Activated T-cell treated with anti-CD3 and anti-CD28 coated beads, Interleukin-2, amount 50 U/mL, for 24 hours (primary cell): ENCODE measurements at regions not wholly inside any gene's neighbourhood (a gene's known extent, or its start where the extent isn't known, plus 50 kb on each side); places are given as distances from the start of the nearest gene placed in this dataset.
A peak's percentile ranks its signal among the peaks of the same experiment; 100 is the strongest.
"Not testable (repeated sequence)": the region's sequence is repeated elsewhere in the genome, so short reads cannot be mapped to it uniquely, and the experiment has no call there.

Source experiments
- DNase-seq: peaks from one replicate; pipeline ENCODE4 v3.0.0-alpha.2; 2020
- H3K27ac Mint-ChIP-seq: 2 replicates; pipeline ENCODE4 v1.8.0; 2020; ENCODE audit warnings: mild to moderate bottlenecking, mixed read lengths
- H3K27me3 Mint-ChIP-seq: 2 replicates; pipeline ENCODE4 v1.8.0; 2020; ENCODE audit warnings: mixed read lengths
- H3K36me3 Mint-ChIP-seq: 2 replicates; pipeline ENCODE4 v1.8.0; 2020; ENCODE audit warnings: low read depth, mixed read lengths
- H3K4me1 Mint-ChIP-seq: 2 replicates; pipeline ENCODE4 v1.8.0; 2020; ENCODE audit warnings: low read depth, mixed read lengths
- H3K4me3 Mint-ChIP-seq: 2 replicates; pipeline ENCODE4 v1.8.0; 2020; ENCODE audit warnings: mild to moderate bottlenecking, moderate library complexity, mixed read lengths
- H3K9me3 Mint-ChIP-seq: 2 replicates; pipeline ENCODE4 v1.8.0; 2020; ENCODE audit warnings: mixed read lengths

- Mint-ChIP-seq H3K27me3 (no peaks in the 10 kb centered on the region), H3K27ac (no peak overlapping the region), H3K4me3 (no peak overlapping the region), H3K4me1 (no peaks in the 10 kb centered on the region), H3K36me3 (no peaks in the 10 kb centered on the region), H3K9me3 (peaks cover 15% of the 10 kb centered on the region)
- DNase-seq: no peak
These were observed 650.0 kb upstream of the STXBP6 start for GRCh38 chr14:25699981-25700380.

- Mint-ChIP-seq H3K9me3 (peaks cover 12% of the 10 kb centered on the region), H3K4me1 (no peaks in the 10 kb centered on the region), H3K36me3 (no peaks in the 10 kb centered on the region), H3K27me3 (no peaks in the 10 kb centered on the region), H3K27ac (no peak overlapping the region), H3K4me3 (no peak overlapping the region)
- DNase-seq: no peak
These were observed 648.2 kb upstream of the STXBP6 start for GRCh38 chr14:25698111-25698510.

- Mint-ChIP-seq H3K27me3 (no peaks in the 10 kb centered on the region), H3K4me3 (no peak overlapping the region), H3K27ac (no peak overlapping the region), H3K9me3 (peaks cover 17% of the 10 kb centered on the region), H3K36me3 (no peaks in the 10 kb centered on the region), H3K4me1 (no peaks in the 10 kb centered on the region)
- no peak for DNase-seq
These were observed 646.2 kb upstream of the STXBP6 start for GRCh38 chr14:25696176-25696575.

GRCh38 chr14:25685004-25685403 lies 635.1 kb upstream of the STXBP6 start:
- H3K4me3 Mint-ChIP-seq: no peak overlapping the region

GRCh38 chr14:25680934-25681333 lies 631.0 kb upstream of the STXBP6 start:
- Mint-ChIP-seq H3K4me3 (no peak overlapping the region), H3K27ac (no peak overlapping the region), H3K4me1 (no peaks in the 10 kb centered on the region), H3K36me3 (no peaks in the 10 kb centered on the region), H3K27me3 (no peaks in the 10 kb centered on the region), H3K9me3 (peaks cover 13% of the 10 kb centered on the region)
- DNase-seq: peak; percentile 22

More at GRCh38 chr14:25685004-25685403, 635.1 kb upstream of the STXBP6 start:
- H3K36me3 Mint-ChIP-seq: no peaks in the 10 kb centered on the region
- H3K27me3 Mint-ChIP-seq: no peaks in the 10 kb centered on the region
- H3K9me3 Mint-ChIP-seq: peaks cover 8% of the 10 kb centered on the region
- no peak for DNase-seq
- no peaks in the 10 kb centered on the region for H3K4me1 Mint-ChIP-seq
- H3K27ac Mint-ChIP-seq: no peak overlapping the region

- not testable (repeated sequence) for H3K27me3 Mint-ChIP-seq, H3K36me3 Mint-ChIP-seq, H3K4me3 Mint-ChIP-seq, H3K27ac Mint-ChIP-seq, H3K4me1 Mint-ChIP-seq, DNase-seq
- peaks cover 13% of the 10 kb centered on the region for H3K9me3 Mint-ChIP-seq
These were observed 630.6 kb upstream of the STXBP6 start for GRCh38 chr14:25680511-25680910.

- Mint-ChIP-seq H3K27me3 (no peaks in the 10 kb centered on the region), H3K36me3 (no peaks in the 10 kb centered on the region), H3K4me3 (no peak overlapping the region), H3K4me1 (no peaks in the 10 kb centered on the region), H3K27ac (no peak overlapping the region), H3K9me3 (peaks cover 12% of the 10 kb centered on the region)
- no peak for DNase-seq
These were observed 627.2 kb upstream of the STXBP6 start for GRCh38 chr14:25677111-25677510.

- Mint-ChIP-seq H3K27ac (no peak overlapping the region), H3K9me3 (peaks cover 11% of the 10 kb centered on the region)
These were observed 617.4 kb upstream of the STXBP6 start for GRCh38 chr14:25667387-25667786.

GRCh38 chr14:25666877-25667276 lies 616.9 kb upstream of the STXBP6 start:
- DNase-seq: no peak
- Mint-ChIP-seq H3K4me3 (no peak overlapping the region), H3K27ac (no peak overlapping the region), H3K9me3 (peaks cover 13% of the 10 kb centered on the region), H3K36me3 (no peaks in the 10 kb centered on the region), H3K4me1 (no peaks in the 10 kb centered on the region), H3K27me3 (no peaks in the 10 kb centered on the region)

More at GRCh38 chr14:25667387-25667786, 617.4 kb upstream of the STXBP6 start:
- Mint-ChIP-seq H3K36me3 (no peaks in the 10 kb centered on the region), H3K4me3 (no peak overlapping the region), H3K27me3 (no peaks in the 10 kb centered on the region), H3K4me1 (no peaks in the 10 kb centered on the region)
- DNase-seq: no peak

GRCh38 chr14:25658988-25659387 lies 609.0 kb upstream of the STXBP6 start:
- H3K9me3 Mint-ChIP-seq: peaks cover 13% of the 10 kb centered on the region
- H3K27ac Mint-ChIP-seq: no peak overlapping the region
- no peak for DNase-seq
- no peaks in the 10 kb centered on the region for H3K36me3 Mint-ChIP-seq
- no peak overlapping the region for H3K4me3 Mint-ChIP-seq
- H3K4me1 Mint-ChIP-seq: no peaks in the 10 kb centered on the region
- no peaks in the 10 kb centered on the region for H3K27me3 Mint-ChIP-seq

- H3K4me3 Mint-ChIP-seq: no peak overlapping the region
- no peak overlapping the region for H3K27ac Mint-ChIP-seq
- no peak for DNase-seq
- H3K4me1 Mint-ChIP-seq: no peaks in the 10 kb centered on the region
- peaks cover 6% of the 10 kb centered on the region for H3K9me3 Mint-ChIP-seq
- H3K27me3 Mint-ChIP-seq: no peaks in the 10 kb centered on the region
- no peaks in the 10 kb centered on the region for H3K36me3 Mint-ChIP-seq
These were observed 580.5 kb upstream of the STXBP6 start for GRCh38 chr14:25630447-25630846.

- Mint-ChIP-seq H3K4me3 (no peak overlapping the region), H3K27me3 (no peaks in the 10 kb centered on the region), H3K36me3 (no peaks in the 10 kb centered on the region), H3K27ac (no peak overlapping the region), H3K4me1 (no peaks in the 10 kb centered on the region), H3K9me3 (peaks cover 7% of the 10 kb centered on the region)
- no peak for DNase-seq
These were observed 579.0 kb upstream of the STXBP6 start for GRCh38 chr14:25628978-25629377.

GRCh38 chr14:25628390-25628789 lies 578.4 kb upstream of the STXBP6 start:
- no peak overlapping the region for H3K4me3 Mint-ChIP-seq
- H3K4me1 Mint-ChIP-seq: no peaks in the 10 kb centered on the region
- no peak overlapping the region for H3K27ac Mint-ChIP-seq
- no peaks in the 10 kb centered on the region for H3K27me3 Mint-ChIP-seq
- no peak for DNase-seq
- peaks cover 13% of the 10 kb centered on the region for H3K9me3 Mint-ChIP-seq
- no peaks in the 10 kb centered on the region for H3K36me3 Mint-ChIP-seq

GRCh38 chr14:25626986-25627385 lies 577.0 kb upstream of the STXBP6 start:
- Mint-ChIP-seq H3K9me3 (peaks cover 18% of the 10 kb centered on the region), H3K4me3 (no peak overlapping the region), H3K36me3 (no peaks in the 10 kb centered on the region), H3K27ac (no peak overlapping the region), H3K4me1 (no peaks in the 10 kb centered on the region), H3K27me3 (no peaks in the 10 kb centered on the region)
- DNase-seq: no peak

- Mint-ChIP-seq H3K9me3 (peaks cover 27% of the 10 kb centered on the region), H3K4me3 (no peak overlapping the region), H3K27me3 (no peaks in the 10 kb centered on the region), H3K4me1 (no peaks in the 10 kb centered on the region), H3K27ac (no peak overlapping the region), H3K36me3 (no peaks in the 10 kb centered on the region)
- no peak for DNase-seq
These were observed 572.8 kb upstream of the STXBP6 start for GRCh38 chr14:25622763-25623162.

- Mint-ChIP-seq H3K9me3 (peaks cover 38% of the 10 kb centered on the region), H3K4me3 (no peak overlapping the region), H3K27me3 (no peaks in the 10 kb centered on the region), H3K27ac (no peak overlapping the region), H3K4me1 (no peaks in the 10 kb centered on the region), H3K36me3 (no peaks in the 10 kb centered on the region)
- no peak for DNase-seq
These were observed 570.6 kb upstream of the STXBP6 start for GRCh38 chr14:25620515-25620914.
